HepG2 (cell line): ENCODE measurements at regions not wholly inside any gene's neighbourhood (a gene's known extent, or its start where the extent isn't known, plus 50 kb on each side); places are given as distances from the start of the nearest gene placed in this dataset.

Experiments used
- ATAC-seq: fragments of 200-7000 bp; cut with Tn5 transposase; 3 replicates; pipeline ENCODE4 v1.9.1; 2020; ENCODE audit warnings: mild to moderate bottlenecking, moderate library complexity
- BruUV-seq: library from RNA; stranded (reverse); fragments of 400-500 nt; replicated peaks from 2 replicates; lab custom pipeline; 2021; lab: Mats Ljungman, UMichigan
- CTCF ChIA-PET: fragments of 300-600 bp; formaldehyde crosslinking; extraction: SDS; loops from one replicate; lab custom pipeline; 2021; ENCODE audit warnings: low total read pairs, inconsistent platforms, low intra/inter-chr PET ratio; lab: Yijun Ruan, JAX
- POLR2A ChIA-PET: fragments of 350-600 bp; sonication (Branson Sonifier 250); formaldehyde crosslinking; loops from one replicate; lab custom pipeline; 2020; ENCODE audit warnings: antibody characterized with exemption, inconsistent platforms; lab: Yijun Ruan, JAX
- DNase-seq: peaks from one replicate; pipeline ENCODE4 v3.0.0-alpha.2; 2015; ENCODE audit warnings: low spot score
- FAIRE-seq: peaks from 3 replicates; lab custom pipeline; 2011; peaks lifted over from hg19 to GRCh38; lab: Jason Lieb, UNC
- H2AFZ ChIP-seq: one replicate; pipeline ENCODE4 v1.6.1; 2011; ENCODE audit warnings: low read length, inconsistent platforms
- H3K27ac ChIP-seq: fragments of 300-600 bp; 3 replicates; pipeline ENCODE4 v1.8.0; 2011; ENCODE audit warnings: mixed run types, mild to moderate bottlenecking, mixed read lengths, low read length, inconsistent platforms; ENCODE audit not compliant: insufficient read depth; ENCODE audit errors: extremely low read length
- H3K27me3 ChIP-seq, 2 experiments: fragments of 200-600 bp in 1 of 2; 2 replicates in 1 of 2; 3 replicates in 1 of 2; pipeline versions ENCODE4 v1.6.0 to v1.8.0; 2011; ENCODE audit warnings: low read length in 2 of 2, mild to moderate bottlenecking in 2 of 2, moderate library complexity in 2 of 2, inconsistent platforms in 1 of 2; ENCODE audit not compliant: insufficient read depth in 2 of 2, control insufficient read depth in 1 of 2
- H3K36me3 ChIP-seq, 2 experiments: fragments of 200-600 bp in 1 of 2; replicated peaks in 1 of 2; 2 replicates in 1 of 2; 3 replicates in 1 of 2; pipeline versions ENCODE4 v1.5.1 to v1.8.0; 2011; ENCODE audit warnings: low read length in 2 of 2, inconsistent platforms in 1 of 2; ENCODE audit not compliant: insufficient read depth in 2 of 2, control insufficient read depth in 1 of 2
- H3K4me1 ChIP-seq: 2 replicates; pipeline ENCODE4 v1.5.1; 2012; ENCODE audit warnings: low read length, inconsistent platforms; ENCODE audit not compliant: insufficient read depth
- H3K4me2 ChIP-seq: 2 replicates; pipeline ENCODE4 v1.6.0; 2011; ENCODE audit warnings: low read depth, low read length, inconsistent platforms
- H3K4me3 ChIP-seq, 3 experiments: fragments of 200-600 bp in 1 of 3; sonication (generic), shearing (Covaris generic) in 1 of 3; replicated peaks in 1 of 3; 2 replicates each; pipeline ENCODE4 v1.5.1; 2011 to 2016; ENCODE audit warnings: low read length in 3 of 3, inconsistent platforms in 2 of 3, low read depth in 2 of 3, mild to moderate bottlenecking in 2 of 3, control low read depth in 1 of 3, mixed read lengths in 1 of 3; ENCODE audit not compliant: insufficient read depth in 1 of 3
- H3K79me2 ChIP-seq: one replicate; pipeline ENCODE4 v1.6.1; 2011; ENCODE audit warnings: low read length, inconsistent platforms; ENCODE audit not compliant: insufficient read depth
- H3K9ac ChIP-seq: 2 replicates; pipeline ENCODE4 v1.6.0; 2011; ENCODE audit warnings: mild to moderate bottlenecking, low read depth, low read length, inconsistent platforms; ENCODE audit not compliant: insufficient read depth
- H3K9me3 ChIP-seq: 2 replicates; pipeline ENCODE4 v1.5.1; 2012; ENCODE audit warnings: mild to moderate bottlenecking, low read length
- H4K20me1 ChIP-seq: 2 replicates; pipeline ENCODE4 v1.6.0; 2011; ENCODE audit warnings: inconsistent platforms, mild to moderate bottlenecking, low read length, moderate library complexity; ENCODE audit not compliant: insufficient read depth
- KDM2A ChIP-seq: sonication (generic); formaldehyde crosslinking; IDR thresholded peaks from 2 replicates; pipeline ENCODE4 v1.4.0; 2020; ENCODE audit warnings: low read depth, missing genetic modification reagents, borderline replicate concordance
- PRPF4 ChIP-seq: fragments of 200-400 bp; formaldehyde crosslinking; IDR thresholded peaks from 2 replicates; pipeline ENCODE4 v1.6.1; 2016; ENCODE audit warnings: low read length, low read depth; ENCODE audit not compliant: poor library complexity, severe bottlenecking
- SRY ChIP-seq: sonication (generic); formaldehyde crosslinking; IDR thresholded peaks from 2 replicates; pipeline ENCODE4 v1.8.0; 2022; ENCODE audit warnings: mild to moderate bottlenecking, missing genetic modification reagents
- SUZ12 ChIP-seq: fragments of 150-350 bp; IDR thresholded peaks from 2 replicates; pipeline ENCODE4 v1.6.1; 2014; ENCODE audit warnings: low read depth, low read length
- WIZ ChIP-seq: sonication (generic); formaldehyde crosslinking; IDR thresholded peaks from 2 replicates; pipeline ENCODE4 v1.5.1; 2020; ENCODE audit warnings: mild to moderate bottlenecking, missing genetic modification reagents
- ZNF30 ChIP-seq: sonication (generic); formaldehyde crosslinking; IDR thresholded peaks from 2 replicates; pipeline ENCODE4 v1.5.0; 2020; ENCODE audit warnings: mild to moderate bottlenecking, missing genetic modification reagents
- ZNF431 ChIP-seq: sonication (generic); formaldehyde crosslinking; IDR thresholded peaks from 2 replicates; pipeline ENCODE4 v1.9.0; 2022; ENCODE audit warnings: missing genetic modification reagents, low read depth, mild to moderate bottlenecking, borderline replicate concordance
- ZNF496 ChIP-seq: sonication (generic); formaldehyde crosslinking; IDR thresholded peaks from 2 replicates; pipeline ENCODE4 v1.8.1; 2023; ENCODE audit warnings: mild to moderate bottlenecking, moderate library complexity, missing genetic modification reagents; ENCODE audit not compliant: insufficient replicate concordance
- ZNF788 ChIP-seq: sonication (generic); formaldehyde crosslinking; IDR thresholded peaks from 2 replicates; pipeline ENCODE4 v1.5.0; 2020; ENCODE audit warnings: mild to moderate bottlenecking, missing genetic modification reagents, borderline replicate concordance
- WGBS: methylation state at CpG from one replicate; pipeline ENCODE4 v1.1.6; 2017; ENCODE audit warnings: low lambda C conversion rate; 5-methylcytosine and 5-hydroxymethylcytosine counted together
- in situ Hi-C: cut with HindIII; loops from 2 replicates; pipeline ENCODE4 v1.10.0; 2017; ENCODE audit warnings: low pct_unique_long_range_greater_than_20kb; ENCODE audit not compliant: extremely low pct_ligation_motif_present
- intact Hi-C: fragments of 100-400 bp; cut with micrococcal nuclease; formaldehyde crosslinking; loops from one replicate; pipeline ENCODE4 v1.10.0; 2022; ENCODE audit not compliant: unreplicated experiment
- TF ChIP-seq, protein P1 (sequence below): sonication (generic); formaldehyde crosslinking; IDR thresholded peaks from 2 replicates; pipeline ENCODE4 v1.4.0; 2020; ENCODE audit warnings: mild to moderate bottlenecking, missing genetic modification reagents
- TF ChIP-seq, protein P2 (sequence below): sonication (generic); formaldehyde crosslinking; IDR thresholded peaks from 2 replicates; pipeline ENCODE4 v1.5.0; 2020; ENCODE audit warnings: mild to moderate bottlenecking, missing genetic modification reagents

DNA sequence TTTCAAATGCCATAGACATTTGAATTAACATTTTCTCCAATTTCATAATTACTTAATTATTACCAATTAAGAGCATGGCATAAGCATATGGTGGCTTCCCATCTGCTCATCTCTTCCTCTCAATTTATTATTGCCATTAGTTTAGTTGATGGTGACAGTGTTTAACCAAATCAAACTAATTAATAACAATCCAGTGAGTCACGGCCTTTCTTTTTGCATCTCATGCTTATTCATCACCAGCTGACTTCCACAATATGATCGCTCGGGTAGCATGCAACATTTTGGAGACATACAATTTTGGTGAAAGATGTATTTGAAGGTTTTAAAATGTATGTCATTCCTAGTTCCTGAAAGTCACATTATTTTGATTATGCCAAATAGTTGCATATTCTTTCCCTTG, 172.8 kb upstream of the TACR3 start:
- Histone ChIP-seq H3K4me3 (no peak overlapping the region), H3K27ac (no peak overlapping the region), H3K27me3 (no peaks in the 10 kb centered on the region), H4K20me1 (no peaks in the 10 kb centered on the region), H3K4me1 (no peaks in the 10 kb centered on the region), H3K9me3 (no peaks in the 10 kb centered on the region), H3K4me2 (no peak overlapping the region), H3K9ac (no peak overlapping the region), H2AFZ (no peak overlapping the region), H3K36me3 (no peaks in the 10 kb centered on the region), H3K79me2 (no peaks in the 10 kb centered on the region)
- 17% methylated on average over 3 of the region's 3 CpGs for WGBS
- CTCF ChIA-PET: no interaction called here
- ATAC-seq (no peak), FAIRE-seq (no peak), DNase-seq (no peak)
- TF ChIP-seq PRPF4 (no peak), ZNF431 (CRISPR knock-in tag) (no peak), ZNF788 (no peak), SUZ12 (no peak), KDM2A (CRISPR knock-in tag) (no peak), ZNF496 (CRISPR knock-in tag) (no peak), SRY (CRISPR knock-in tag) (no peak), WIZ (no peak), ZNF30 (CRISPR knock-in tag) (no peak)
- TF ChIP-seq, protein P1, sequence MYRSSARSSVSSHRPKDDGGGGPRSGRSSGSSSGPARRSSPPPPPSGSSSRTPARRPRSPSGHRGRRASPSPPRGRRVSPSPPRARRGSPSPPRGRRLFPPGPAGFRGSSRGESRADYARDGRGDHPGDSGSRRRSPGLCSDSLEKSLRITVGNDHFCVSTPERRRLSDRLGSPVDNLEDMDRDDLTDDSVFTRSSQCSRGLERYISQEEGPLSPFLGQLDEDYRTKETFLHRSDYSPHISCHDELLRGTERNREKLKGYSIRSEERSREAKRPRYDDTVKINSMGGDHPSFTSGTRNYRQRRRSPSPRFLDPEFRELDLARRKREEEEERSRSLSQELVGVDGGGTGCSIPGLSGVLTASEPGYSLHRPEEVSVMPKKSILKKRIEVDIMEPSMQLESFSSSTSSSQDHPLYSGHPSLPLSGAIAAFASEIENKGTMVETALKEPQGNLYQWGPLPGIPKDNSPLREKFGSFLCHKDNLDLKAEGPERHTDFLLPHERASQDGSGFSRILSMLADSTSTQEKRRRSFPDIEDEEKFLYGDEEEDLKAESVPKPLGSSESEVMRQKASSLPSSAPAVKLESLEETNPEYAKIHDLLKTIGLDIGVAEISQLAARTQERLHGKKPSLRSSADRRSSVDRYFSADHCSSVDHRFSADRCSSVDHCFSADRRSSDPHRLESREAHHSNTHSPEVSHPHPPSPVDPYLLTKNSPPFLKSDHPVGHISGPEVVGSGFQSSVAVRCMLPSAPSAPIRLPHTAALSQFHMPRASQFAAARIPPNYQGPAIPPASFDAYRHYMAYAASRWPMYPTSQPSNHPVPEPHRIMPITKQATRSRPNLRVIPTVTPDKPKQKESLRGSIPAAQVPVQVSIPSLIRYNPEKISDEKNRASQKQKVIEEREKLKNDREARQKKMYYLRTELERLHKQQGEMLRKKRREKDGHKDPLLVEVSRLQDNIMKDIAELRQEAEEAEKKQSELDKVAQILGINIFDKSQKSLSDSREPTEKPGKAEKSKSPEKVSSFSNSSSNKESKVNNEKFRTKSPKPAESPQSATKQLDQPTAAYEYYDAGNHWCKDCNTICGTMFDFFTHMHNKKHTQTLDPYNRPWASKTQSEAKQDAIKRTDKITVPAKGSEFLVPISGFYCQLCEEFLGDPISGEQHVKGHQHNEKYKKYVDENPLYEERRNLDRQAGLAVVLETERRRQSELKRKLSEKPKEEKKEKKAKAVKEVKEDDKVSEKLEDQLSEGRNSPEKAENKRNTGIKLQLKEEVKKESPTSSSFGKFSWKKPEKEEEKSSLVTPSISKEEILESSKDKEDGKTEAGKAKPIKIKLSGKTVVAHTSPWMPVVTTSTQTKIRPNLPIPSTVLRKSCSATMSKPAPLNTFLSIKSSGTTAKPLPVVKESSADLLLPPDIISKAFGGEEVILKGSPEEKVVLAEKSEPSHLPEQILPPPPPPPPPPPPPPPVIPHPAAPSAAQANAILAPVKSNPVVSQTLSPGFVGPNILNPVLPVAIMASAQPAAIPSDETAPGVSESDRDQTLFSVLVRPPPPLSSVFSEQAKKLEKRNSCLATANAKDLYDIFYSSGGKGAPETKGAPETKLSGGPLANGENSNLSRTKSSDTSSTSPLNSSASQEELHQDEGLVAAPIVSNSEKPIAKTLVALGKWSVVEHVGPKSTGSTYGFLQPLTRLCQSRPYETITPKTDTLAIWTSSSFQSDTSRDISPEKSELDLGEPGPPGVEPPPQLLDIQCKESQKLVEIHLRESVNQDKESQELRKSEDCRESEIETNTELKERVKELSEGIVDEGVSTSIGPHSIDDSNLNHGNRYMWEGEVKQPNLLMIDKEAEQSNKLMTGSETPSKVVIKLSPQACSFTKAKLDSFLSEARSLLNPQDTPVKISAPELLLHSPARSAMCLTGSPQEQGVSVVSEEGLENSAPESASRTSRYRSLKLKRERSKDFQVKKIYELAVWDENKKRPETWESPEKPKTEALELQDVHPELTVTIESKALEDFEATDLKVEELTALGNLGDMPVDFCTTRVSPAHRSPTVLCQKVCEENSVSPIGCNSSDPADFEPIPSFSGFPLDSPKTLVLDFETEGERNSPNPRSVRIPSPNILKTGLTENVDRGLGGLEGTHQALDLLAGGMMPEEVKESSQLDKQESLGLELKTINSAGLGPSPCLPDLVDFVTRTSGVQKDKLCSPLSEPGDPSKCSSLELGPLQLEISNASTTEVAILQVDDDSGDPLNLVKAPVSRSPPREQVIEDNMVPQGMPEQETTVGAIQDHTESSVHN (CRISPR knock-in tag): no peak
- TF ChIP-seq, protein P2, sequence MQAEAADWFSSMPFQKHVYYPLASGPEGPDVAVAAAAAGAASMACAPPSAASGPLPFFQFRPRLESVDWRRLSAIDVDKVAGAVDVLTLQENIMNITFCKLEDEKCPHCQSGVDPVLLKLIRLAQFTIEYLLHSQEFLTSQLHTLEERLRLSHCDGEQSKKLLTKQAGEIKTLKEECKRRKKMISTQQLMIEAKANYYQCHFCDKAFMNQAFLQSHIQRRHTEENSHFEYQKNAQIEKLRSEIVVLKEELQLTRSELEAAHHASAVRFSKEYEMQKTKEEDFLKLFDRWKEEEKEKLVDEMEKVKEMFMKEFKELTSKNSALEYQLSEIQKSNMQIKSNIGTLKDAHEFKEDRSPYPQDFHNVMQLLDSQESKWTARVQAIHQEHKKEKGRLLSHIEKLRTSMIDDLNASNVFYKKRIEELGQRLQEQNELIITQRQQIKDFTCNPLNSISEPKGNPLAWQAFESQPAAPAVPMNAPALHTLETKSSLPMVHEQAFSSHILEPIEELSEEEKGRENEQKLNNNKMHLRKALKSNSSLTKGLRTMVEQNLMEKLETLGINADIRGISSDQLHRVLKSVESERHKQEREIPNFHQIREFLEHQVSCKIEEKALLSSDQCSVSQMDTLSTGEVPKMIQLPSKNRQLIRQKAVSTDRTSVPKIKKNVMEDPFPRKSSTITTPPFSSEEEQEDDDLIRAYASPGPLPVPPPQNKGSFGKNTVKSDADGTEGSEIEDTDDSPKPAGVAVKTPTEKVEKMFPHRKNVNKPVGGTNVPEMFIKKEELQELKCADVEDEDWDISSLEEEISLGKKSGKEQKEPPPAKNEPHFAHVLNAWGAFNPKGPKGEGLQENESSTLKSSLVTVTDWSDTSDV (CRISPR knock-in tag): no peak
- no TSS peak for BruUV-seq
- in situ Hi-C loops: no loop called here
- intact Hi-C loops: no loop called here
- POLR2A ChIA-PET: no interaction called here
